ENCODE measurements at regions not wholly inside any gene's neighbourhood (a gene's known extent, or its start where the extent isn't known, plus 50 kb on each side); places are given as distances from the start of the nearest gene placed in this dataset.

GRCh38 chr5:123882965-123883345, 371.0 kb downstream of the CSNK1G3 start (continued):
- TF ChIP-seq PRDM2 (tag by site-specific recombination; IDR thresholded peaks at IDR 0.05; ENCODE audit: borderline replicate concordance) (no peak), FEZF1 (tag by site-specific recombination; IDR thresholded peaks at IDR 0.05) (peak; percentile 68), OSR2 (tag by site-specific recombination; IDR thresholded peaks at IDR 0.05) (peak; percentile 63), ZNF391 (tag by site-specific recombination; IDR thresholded peaks at IDR 0.05; ENCODE audit: borderline replicate concordance, low read depth) (no peak), SCRT2 (tag by site-specific recombination; IDR thresholded peaks at IDR 0.05) (no peak), BCL6B (tag by site-specific recombination; IDR thresholded peaks at IDR 0.05) (peak; percentile 95), ZNF621 (tag by site-specific recombination; IDR thresholded peaks at IDR 0.05) (no peak), GLIS1 (tag by site-specific recombination; IDR thresholded peaks at IDR 0.05) (no peak), ZSCAN5A (tag by site-specific recombination; IDR thresholded peaks at IDR 0.05) (no peak), ZNF24 (tag by site-specific recombination; IDR thresholded peaks at IDR 0.05) (0 out of 2 replicates have a peak, but pooled peaks have one; percentile 18), ZNF394 (tag by site-specific recombination; IDR thresholded peaks at IDR 0.05; ENCODE audit: borderline replicate concordance) (no peak), ATF2 (tag by site-specific recombination; IDR thresholded peaks at IDR 0.05; ENCODE audit: low read depth) (no peak), ZNF398 (tag by site-specific recombination; IDR thresholded peaks at IDR 0.05) (no peak), KLF8 (tag by site-specific recombination; IDR thresholded peaks at IDR 0.05) (peak; percentile 50; the same call in 1 of the 2 replicates), PRDM6 (tag by site-specific recombination; IDR thresholded peaks at IDR 0.05) (peak; percentile 54), ZNF658 (tag by site-specific recombination; IDR thresholded peaks at IDR 0.05) (no peak), ZNF148 (tag by site-specific recombination; IDR thresholded peaks at IDR 0.05; ENCODE audit: borderline replicate concordance) (no peak), ZNF830 (tag by site-specific recombination; IDR thresholded peaks at IDR 0.05; ENCODE audit: low read depth) (no peak), ZXDB (tag by site-specific recombination; IDR thresholded peaks at IDR 0.05) (peak; percentile 66), GLI2 (tag by site-specific recombination; IDR thresholded peaks at IDR 0.05; ENCODE audit: borderline replicate concordance, low read depth) (0 out of 2 replicates have a peak, but pooled peaks have one; percentile 24), ZNF629 (tag by site-specific recombination; IDR thresholded peaks at IDR 0.05) (0 out of 2 replicates have a peak, but pooled peaks have one; percentile 10), ZNF596 (tag by site-specific recombination; IDR thresholded peaks at IDR 0.05) (0 out of 2 replicates have a peak, but pooled peaks have one; percentile 55), ZNF157 (tag by site-specific recombination; IDR thresholded peaks at IDR 0.05) (no peak), IKZF3 (tag by site-specific recombination; IDR thresholded peaks at IDR 0.05) (peak; percentile 60)

Data from HEK293 (cell line).